GM23248 (cell line): ENCODE measurements at regions not wholly inside any gene's neighbourhood (a gene's known extent, or its start where the extent isn't known, plus 50 kb on each side); places are given as distances from the start of the nearest gene placed in this dataset.

ENCODE experiments used
- EZH2 ChIP-seq: fragments of 200-600 bp; sonication (generic); IDR thresholded peaks from 2 replicates; pipeline ENCODE4 v1.6.1; 2018; ENCODE audit warnings: antibody characterized with exemption, mild to moderate bottlenecking; ENCODE audit not compliant: insufficient read depth, poor library complexity, severe bottlenecking
- EZH2phosphoT487 ChIP-seq: fragments of 200-600 bp; sonication (generic); IDR thresholded peaks from 2 replicates; pipeline ENCODE4 v1.6.1; 2018; ENCODE audit warnings: antibody characterized with exemption, moderate library complexity, mild to moderate bottlenecking, low read depth; ENCODE audit not compliant: insufficient read depth

- TF ChIP-seq EZH2 = no peak
- no peak for TF ChIP-seq EZH2phosphoT487
These were observed 220.8 kb upstream of the HEY2 start for GRCh38 chr6:125528621-125529041.
